NAMALWA (cell line): ENCODE measurements at regions not wholly inside any gene's neighbourhood (a gene's known extent, or its start where the extent isn't known, plus 50 kb on each side); places are given as distances from the start of the nearest gene placed in this dataset.
"Not testable (repeated sequence)": the region's sequence is repeated elsewhere in the genome, so short reads cannot be mapped to it uniquely, and the experiment has no call there.

ENCODE experiments used
- DNase-seq: peaks from one replicate; pipeline ENCODE4 v3.0.0-alpha.2; 2015; ENCODE audit warnings: low spot score

DNA sequence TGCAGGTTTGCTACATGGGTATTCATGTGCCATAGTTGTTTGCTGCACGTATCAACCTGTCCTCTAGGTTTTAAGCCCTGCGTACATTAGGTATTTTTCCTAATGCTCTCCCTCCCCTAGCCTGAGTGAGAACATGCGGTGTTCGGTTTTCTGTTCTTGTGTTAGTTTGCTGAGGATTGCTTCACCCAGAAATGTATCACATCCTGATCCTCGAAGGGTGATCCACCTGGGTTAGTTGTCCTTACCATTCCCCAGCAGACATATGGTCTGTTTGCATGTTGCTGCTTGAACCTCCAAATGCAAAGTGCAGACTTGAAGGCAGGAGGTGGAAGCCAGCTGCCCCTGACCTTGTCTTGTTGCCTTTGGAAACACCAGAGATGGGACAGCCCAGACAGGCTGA lies 161.5 kb upstream of the WDR1 start:
- no peak for DNase-seq

DNA sequence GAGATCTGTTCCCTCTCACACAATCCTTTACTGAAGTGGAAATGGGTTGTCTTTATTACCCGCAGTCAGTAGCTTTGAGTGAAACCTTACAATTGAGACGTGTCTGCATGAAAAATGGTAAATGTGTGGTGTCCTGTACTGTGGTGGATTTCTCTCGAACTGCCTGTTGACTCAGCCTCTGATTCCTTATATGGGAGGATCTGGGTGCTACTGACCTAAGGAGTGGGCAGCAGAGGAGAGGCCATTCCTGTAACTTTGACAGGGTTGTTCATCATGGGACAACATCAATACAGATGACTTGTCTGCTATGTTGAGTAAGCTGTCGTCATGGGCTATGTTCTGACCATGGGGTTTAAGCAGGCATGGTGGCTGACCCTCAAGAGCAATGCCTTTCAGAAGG lies 159.6 kb upstream of the WDR1 start:
- DNase-seq, result no peak

DNA sequence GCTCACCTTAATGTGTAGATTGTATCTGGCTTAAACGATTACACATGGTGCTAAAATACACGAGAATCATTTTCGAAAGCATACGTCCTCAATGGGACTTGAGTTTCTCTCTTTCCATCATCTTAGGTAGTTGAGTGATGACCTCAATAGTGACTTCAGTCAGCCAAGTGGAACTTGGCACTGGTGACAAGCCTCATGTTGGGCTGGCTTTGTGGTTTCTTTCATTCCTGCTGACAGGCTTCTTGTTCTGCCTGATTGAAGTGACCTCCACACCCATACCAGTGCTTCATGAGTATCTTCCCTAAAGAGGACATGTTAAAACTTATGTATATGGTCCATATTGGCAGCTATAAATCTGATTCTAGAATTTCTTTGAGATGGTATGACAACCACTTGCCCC lies 159.1 kb upstream of the WDR1 start:
- no peak for DNase-seq

DNA sequence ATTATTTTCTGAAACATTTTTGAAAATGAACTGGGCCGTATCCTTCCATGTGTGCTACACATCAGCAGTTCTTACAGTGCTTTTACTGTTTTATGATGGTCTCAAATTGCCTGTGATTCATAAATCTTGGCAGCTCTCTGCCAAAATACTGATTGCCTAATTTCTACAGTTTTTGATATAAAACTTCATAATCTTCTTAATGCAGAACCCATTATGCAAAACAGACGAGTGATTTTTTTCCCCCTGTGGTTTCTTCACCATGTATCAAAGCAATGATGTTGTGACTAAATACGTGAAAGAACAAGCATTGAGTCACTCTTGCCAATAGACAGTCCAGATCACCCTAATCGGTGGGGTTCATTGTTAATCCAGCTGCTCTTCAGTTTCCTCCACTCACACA lies 156.4 kb upstream of the WDR1 start:
- DNase-seq, result no peak

DNA sequence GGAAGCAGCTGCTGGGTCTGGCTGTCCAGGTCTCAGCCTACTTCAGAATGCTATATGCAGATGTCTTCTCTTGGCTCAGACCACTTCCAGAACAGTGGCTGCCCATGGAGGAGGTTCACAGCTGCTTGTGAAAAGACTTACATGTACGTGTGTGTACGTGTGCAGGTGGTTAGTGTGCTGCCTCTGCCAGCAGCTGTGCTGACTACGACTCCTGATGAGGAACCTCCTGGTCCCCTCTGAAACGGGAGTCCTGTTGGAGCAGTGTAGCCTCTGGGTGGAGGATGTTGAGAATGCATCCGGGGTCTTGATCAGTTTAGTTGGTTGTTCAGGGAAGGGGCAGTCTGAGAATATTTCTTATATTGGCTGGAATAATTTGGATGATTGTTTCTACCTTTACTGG lies 155.9 kb upstream of the WDR1 start:
- DNase-seq, result no peak

DNA sequence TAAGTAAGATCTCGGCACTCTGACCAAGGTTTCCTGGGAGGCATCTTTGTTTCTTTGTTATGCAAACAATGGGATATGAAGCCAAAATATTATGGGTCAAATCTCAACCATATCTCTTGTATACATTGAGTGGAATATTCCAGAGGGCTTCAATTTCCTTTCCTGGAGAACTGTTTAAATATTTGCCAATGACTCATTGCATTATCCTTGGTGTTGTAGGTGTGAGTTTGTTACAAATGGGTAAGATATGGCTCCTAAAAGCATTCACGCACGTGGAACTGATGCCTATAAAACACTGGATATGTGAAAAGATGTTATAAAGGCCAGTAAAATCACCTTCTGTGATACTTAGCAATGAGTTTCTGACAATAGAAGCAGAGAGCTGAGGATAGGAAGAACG lies 150.5 kb upstream of the WDR1 start:
- no peak for DNase-seq

DNA sequence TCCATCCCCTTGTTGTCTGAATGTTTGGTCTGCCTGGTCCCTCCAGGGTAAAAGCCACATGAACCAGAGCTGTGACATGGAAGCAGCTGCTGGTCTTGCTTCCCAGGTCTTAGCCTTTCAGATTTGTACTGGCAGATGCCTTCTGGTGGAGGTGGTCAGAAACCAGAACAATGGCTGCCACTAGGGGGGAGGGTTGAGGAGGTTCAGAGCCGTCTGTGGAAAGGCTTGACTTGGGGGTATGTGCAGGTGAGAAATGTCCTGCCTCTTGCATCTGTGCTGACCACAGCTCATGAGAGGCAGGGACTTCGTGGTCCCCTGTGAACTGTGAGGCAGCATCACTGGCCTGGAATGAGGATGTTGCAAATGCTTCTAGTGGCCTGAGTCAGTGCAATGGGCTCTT lies 144.2 kb upstream of the WDR1 start:
- no peak for DNase-seq

DNA sequence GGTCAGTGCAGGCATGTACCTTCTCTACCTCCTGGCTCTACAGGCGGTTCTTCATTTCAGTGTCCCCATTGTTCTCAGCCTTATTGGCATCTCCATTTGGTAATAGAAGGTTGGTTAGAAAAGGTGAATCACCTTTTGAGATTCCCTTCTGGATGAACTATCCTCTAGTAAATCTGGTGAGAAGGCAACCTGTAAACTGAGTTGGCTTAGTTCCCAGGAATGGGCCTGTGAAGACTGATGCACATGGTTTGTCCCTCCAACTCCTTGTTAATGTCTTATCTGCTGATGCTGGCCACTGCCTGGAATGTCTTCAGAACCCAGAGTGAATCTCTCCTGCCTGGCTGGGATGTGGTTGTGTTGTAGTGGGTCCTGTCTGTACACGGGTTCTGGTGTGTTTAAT lies 143.4 kb upstream of the WDR1 start:
- no peak for DNase-seq

DNA sequence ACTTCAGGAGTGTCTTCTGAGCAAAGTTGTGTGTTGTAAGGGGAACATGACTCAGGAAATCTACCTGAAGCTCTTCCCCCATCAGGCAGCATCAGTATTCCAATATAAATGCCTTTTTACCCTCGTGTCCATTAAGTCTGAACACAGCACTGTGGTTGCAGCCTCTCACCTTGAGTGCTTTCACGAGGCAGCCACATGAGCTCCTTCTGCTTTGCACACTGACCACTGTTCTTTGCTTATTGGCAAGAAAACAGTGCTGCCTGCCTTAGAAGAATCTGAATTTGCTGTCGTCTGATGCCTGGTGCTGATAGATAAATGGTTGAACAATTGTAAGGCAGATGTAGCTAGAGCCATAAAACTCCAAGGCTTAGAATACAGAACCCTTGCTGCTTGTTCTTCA lies 139.6 kb upstream of the WDR1 start:
- no peak for DNase-seq

DNA sequence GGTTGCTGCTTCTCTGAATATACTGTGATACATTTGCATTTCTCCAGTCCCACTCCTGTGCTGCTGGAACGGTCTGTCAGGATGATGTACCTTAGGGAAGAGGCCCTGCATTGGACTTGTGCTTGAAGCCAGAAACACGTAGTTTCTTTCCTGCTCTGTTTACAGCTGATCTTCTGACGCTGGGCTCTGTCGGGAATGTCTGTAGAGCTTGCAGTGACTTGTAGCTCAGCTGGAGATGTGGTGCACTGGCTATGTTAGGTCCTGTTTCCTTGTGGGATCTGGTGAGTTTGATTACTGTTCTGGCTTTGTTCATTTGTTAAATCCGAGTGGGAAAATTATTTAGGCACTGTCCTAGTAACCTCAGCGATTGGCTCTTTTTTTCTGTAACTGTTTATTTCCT lies 137.2 kb upstream of the WDR1 start:
- no peak for DNase-seq

DNA sequence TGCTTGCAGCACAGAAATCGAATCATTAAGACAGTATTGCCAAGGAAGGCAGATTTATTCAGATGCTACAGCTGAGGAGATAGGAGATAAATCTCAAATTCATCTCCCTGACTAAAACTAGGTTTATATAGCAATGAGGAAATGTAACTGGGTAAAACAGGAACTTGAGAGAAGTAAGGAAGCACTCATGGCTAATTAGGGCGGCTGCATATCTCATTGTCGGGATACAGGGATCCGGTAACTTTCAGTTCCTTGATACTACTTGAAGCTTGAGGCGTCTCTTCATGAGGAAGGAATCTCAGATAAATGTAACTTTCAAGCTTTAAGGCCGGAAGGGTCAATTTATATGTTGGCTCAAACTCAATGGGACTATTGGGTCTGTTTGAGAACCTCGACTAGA lies 129.2 kb upstream of the WDR1 start:
- peak; percentile 0 for DNase-seq

DNA sequence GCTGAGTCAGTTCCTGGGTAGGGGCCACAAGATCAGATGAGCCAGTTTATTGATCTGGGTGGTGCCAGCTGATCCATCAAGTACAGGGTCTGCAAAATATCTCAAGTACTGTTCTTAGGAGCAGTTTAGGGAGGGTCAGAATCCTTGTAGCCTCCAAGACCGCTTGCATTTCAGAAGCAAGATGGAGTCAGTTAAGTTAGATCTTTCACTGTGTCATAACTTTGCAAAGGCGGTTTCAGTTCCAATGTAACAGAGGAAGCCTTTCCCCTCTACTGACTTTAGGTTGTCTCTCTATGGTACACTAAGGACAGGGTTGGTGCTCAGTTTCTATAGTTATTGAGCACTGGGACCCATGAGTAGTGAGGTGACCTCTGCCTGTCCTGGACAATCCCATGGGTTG lies 127.3 kb upstream of the WDR1 start:
- no peak for DNase-seq

DNA sequence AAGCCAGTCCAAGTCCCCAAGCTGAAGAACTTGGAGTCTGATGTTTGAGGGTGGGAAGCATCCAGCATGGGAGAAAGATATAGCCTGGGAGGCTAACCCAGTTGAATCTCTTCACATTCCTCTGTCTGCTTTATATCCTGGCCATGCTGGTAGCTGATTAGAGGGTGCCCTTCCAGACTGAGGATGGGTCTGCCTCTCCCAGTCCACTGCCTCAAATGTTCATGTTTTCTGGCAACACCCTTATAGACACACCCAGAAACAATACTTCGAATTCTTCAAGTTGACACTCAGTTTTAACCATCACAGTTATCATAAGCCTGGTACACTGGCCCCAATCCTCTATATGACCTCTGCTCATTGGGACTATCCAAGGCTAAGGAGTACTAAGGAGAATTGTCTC lies 124.1 kb upstream of the WDR1 start:
- no peak for DNase-seq

DNA sequence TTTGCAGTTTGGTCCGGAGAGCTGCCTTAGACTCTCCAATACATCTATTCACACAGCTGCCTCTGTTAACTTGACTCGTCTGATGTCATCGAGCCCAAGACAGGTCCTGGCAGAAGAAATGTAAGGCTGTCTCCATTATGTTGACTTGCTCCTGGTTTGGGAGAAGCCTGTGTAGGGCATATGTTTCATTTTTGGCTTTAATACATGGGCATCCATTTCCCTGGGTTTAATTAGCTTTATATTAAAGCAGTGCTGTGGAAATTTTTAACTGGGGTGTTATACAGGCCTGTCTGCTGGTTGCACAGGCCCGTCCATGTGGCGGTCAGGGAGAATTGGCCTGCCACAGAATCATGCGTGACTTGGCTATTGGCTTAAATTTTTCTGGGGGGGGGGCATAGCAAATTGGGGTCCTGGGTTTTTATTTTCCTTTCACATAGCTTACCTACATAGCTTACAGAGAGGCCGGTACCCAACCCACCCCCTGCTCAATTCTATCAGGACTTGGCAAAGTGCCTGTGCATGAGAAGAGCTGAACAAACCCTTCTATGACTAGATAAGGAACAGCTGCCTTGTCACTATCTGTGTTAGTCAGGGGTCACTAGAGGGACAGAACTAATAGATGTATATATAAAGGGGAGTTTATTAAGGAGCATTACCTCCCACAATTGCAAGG lies 123.5 kb upstream of the WDR1 start:
- DNase-seq, result peak; percentile 0

DNA sequence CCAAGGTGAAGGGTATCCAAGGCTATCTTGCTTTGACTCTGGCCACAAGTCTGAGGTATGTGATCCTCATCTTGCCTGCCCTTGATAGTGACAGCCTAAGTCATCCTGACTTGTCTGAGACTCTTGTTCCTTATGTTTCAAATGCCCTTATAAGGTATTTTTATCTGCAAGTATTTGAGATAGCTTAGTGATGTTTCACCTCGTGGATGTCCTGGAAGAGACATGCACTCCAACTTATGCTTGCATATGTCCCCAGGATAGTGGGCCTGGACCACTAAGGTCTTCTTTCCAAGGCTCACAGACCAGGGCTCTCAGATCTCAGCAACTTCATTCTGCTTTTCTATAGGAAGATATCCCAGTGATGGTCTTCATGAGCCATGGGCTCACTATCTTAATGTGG lies 120.5 kb upstream of the WDR1 start:
- DNase-seq, result no peak

DNA sequence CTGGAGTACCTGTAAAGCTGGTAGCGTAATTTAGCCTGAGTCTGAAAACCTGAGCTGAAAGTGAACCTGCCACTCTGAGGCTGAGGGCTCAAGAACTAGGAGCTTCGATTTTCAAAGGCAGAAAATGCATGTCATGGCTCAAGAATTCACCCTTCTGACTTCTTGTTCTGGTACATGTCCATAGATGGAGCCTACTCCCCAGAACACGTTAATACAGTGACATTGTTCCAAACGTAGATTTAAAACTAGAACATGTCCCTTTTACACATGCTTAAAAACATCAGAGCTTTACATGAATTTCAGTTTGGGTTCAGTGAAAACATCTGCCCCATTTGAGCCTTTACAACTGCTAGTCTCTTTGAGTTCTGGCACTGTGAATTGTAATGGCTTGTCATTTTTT lies 115.5 kb upstream of the WDR1 start:
- no peak for DNase-seq

DNA sequence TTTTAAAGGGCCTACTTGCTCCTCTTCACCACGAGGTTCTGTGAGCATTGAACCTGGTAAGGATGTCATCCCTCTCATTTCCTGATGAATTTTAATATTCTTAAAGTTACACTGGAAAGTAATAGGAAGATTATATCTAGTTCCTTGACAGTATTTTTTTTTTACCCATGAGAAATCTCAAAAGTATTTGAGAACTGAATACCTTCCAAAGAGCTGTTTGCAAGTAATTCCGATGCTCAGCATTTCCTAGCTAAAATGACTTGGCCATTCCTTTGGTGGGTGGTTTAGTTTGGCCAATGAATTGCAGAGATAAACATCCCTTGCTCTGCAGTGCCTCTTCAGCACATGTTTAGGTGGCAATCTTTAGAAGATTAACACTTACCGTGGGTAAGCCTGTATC lies 110.2 kb upstream of the WDR1 start:
- DNase-seq, result no peak

DNA sequence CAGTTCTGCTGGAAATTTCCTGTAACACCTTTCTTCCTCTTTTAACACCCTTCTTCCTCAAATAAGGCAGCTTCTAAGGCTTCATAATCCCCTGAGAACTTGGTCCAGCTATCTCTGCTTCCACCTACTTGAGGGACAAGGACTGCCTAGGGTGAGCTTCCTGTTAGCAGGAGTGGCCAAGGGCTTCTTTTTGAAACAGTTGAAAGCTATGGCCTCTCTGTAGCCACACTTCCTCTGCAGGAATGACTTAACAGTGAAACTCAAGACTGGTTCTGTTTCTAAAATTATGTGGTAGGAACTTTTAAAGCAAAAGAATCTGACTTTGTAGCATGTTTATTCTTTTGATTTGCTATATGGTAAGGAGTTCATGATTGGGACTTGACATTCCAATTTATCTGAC lies 108.5 kb upstream of the WDR1 start:
- no peak for DNase-seq

DNA sequence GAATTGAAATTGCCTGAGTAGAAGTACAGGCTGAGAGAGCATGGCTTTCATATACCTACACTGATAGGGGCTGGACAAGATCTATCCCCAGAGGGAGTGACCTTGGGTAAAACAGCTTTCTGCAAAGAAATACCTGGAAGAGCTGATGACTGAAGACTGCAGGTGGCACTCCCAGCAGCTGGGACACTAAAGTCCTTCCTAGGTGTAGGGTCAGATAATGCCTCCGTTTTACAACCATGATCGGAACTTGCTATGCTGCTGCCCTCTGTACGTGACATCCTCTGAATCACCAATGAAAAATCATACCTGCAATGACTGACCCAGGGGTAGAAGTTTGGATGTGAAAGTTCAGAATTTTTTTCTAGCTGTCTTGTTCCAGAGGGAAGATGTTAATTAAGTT lies 107.2 kb upstream of the WDR1 start:
- no peak for DNase-seq

DNA sequence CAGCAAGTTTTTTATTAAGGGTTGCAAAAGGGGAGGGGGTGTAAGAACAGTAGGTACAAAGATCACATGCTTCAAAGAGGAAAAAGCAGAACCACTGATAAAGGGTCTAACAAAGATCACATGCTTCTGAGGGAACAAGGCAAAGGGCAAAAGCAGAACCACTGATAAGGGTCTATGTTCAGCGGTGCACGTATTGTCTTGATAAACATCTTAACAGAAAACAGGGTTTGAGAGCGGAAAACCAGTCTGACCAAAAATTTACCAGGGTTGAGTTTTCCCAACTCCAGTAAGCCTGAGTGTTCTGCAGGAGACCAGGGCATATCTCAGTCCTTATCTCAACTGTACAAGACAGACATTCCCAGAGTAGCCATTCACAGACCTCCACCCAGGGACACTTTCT lies 96.9 kb upstream of the WDR1 start:
- not testable (repeated sequence) for DNase-seq

DNA sequence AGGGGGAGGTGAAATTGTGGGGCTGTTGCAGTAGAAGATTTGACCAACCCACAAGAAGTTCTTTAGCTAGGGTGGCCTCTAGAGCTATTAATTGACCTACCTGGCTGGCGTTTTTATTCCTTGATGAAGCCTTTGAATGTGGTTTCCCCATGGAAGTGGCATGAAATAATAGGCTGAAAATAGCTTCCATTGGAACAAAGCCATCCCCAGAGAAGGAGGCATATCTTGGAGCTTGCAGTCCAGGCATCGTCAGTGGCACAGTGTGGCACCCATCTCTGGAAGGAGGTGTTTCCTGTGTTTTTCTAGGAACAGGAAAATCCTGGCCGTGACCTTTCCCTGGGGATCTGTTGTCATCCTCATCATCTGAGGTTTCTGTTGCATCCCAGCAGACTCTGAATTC lies 96.3 kb upstream of the WDR1 start:
- DNase-seq, result no peak

DNA sequence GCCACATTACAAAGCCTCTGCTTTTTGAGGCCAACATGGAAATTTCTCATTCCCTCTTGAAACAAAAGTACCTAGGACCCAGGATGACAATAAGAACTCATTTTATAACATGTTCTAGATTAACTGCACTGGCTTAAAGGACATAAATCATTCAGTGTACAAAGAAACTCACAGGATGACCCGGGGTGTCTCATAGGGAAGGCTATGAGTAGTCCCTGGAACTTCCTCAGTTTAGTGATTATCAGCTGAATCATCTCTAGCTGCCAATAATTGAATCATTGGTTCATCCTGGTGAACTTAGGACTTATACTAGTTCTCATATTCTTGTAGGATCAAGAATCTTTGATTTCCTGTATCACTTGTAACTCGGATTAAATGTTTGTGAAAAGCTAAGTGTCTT lies 95.8 kb upstream of the WDR1 start:
- DNase-seq, result no peak

DNA sequence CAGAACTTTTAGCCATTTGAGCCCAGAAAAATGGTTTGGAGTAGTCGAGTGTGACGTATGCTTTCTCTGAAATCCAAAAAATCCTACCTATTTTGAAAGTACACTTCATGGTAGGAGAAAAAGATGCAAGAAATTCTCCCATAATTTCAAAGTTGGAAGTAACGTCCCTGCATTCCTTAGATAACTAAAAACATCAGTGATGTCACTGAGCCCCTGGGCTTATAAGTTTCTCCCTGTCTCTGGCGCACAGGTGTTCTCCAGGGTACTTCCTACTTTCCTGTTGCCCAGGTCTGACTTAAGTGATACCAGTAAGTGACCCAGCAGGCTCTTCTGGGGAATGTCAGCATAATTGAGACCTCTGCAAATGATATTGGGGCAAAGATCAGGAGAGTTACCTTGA lies 90.5 kb upstream of the WDR1 start:
- no peak for DNase-seq

DNA sequence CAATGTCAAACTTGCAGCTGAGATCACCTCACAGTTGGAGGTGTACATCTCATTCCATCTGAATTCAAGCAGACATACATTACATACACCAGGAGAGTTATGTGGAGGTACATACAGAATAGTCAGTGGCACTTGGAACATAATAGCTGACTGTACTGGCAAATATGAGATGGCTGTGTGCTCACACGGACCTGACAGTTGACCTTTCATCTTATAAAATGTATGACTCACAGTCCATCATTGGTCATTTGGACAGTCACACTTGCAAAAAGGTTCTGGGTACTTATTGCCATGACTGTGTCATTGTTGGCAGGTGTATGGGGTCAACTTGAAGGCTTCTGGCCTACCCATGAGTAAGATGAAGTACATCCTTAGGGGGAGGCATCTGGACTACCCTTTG lies 88.6 kb upstream of the WDR1 start:
- DNase-seq, result peak; percentile 0
